GM18499 (cell line): ENCODE measurements at regions not wholly inside any gene's neighbourhood (a gene's known extent, or its start where the extent isn't known, plus 50 kb on each side); places are given as distances from the start of the nearest gene placed in this dataset.
"Not testable (repeated sequence)": the region's sequence is repeated elsewhere in the genome, so short reads cannot be mapped to it uniquely, and the experiment has no call there.

Source experiments
- ATAC-seq: cut with Tn5 transposase; IDR thresholded peaks from one replicate; pipeline ENCODE4 v1.9.1; 2021; ENCODE audit warnings: moderate number of reproducible peaks; ENCODE audit not compliant: insufficient read depth, unreplicated experiment

DNA sequence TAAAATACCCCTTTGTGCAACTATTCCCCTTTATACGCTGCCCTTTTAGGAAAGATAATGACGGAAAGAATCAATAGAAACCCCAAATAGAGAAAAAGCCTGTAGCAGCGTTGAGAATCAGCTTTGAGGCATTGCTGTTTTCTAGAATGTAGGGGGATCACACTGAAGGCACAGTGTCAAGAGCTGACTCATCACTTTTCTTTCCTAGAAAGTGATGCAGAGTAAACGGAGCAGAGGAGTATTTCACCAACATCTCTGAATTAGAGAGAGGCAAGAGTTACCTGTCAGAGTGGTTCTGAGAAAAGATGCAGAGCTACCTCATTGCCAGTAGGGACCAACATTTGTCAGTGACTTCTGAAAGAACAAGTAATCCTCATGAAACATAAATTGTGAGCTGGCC lies 269.8 kb upstream of the TMC3 start:
- ATAC-seq, result no peak

GRCh38 chr15:81642451-81642990 lies 268.5 kb upstream of the TMC3 start:
- ATAC-seq, result no peak

DNA sequence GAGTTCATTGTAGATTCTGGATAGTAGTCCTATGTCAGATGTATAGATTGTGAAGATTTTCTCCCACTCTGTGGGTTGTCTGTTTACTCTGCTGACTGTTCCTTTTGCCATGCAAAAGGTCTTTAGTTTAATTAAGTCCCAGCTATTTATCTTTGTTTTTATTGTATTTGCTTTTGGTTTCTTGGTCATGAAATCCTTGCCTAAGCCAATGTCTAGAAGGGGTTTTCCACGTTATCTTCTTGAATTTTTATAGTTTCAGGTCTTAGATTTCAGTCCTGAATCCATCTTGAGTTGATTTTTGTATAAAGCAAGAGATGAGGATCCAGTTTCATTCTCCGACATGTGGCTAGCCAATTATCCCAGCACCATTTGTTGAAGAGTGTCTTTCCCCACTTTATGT lies 262.1 kb upstream of the TMC3 start:
- not testable (repeated sequence) for ATAC-seq

DNA sequence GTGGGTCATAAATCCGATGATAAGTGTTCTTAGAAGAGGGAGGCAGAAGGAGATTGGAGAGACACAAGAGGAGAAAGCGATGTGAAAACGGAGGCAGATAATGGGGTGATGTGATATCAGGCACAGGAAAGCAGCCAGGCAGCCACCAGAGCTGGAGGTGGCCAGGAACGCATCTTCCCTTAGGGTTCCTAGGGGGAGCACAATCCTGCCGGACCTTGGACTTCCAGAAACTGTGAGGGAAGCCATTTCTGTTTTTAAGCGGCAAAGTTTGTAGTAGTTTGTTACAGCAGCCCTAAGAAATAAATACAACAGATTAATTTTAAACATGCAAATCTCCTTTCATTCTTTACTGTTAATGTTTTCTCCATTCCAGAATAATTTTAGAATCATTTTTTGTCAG lies 259.9 kb upstream of the TMC3 start:
- ATAC-seq, result no peak

- ATAC-seq, result no peak
Measured at GRCh38 chr15:81625896-81626295, 251.9 kb upstream of the TMC3 start.

GRCh38 chr15:81619002-81619401 lies 245.0 kb upstream of the TMC3 start:
- no peak for ATAC-seq

GRCh38 chr15:81612631-81613030 lies 238.6 kb upstream of the TMC3 start:
- ATAC-seq, result no peak

- ATAC-seq, result no peak
Measured at GRCh38 chr15:81611679-81612078, 237.7 kb upstream of the TMC3 start.

DNA sequence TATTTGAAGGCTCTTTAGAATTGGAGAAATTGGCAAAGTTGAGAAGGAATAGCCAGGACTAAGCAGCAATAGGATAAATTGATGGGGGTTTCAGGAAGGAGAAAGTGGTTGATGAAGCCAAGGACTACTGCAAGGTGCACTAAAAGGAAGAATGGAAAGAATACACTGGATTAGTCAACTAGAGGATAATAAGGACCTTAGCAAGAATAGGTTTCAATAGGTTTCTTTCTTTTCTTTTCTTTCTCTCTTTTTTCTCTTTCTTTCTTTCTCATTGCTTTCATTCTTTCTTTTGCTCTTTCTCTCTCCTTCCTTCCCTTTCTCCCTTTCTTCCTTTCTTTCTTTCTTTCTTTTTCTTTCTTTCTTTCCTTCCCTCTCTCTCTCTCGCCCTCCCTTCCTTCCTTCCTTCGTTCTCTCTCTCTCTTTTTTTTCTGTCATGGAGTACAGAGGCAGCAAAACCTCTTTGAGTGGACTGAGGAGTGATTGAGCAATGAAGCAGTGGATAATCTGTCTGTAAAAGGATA lies 234.4 kb upstream of the TMC3 start:
- no peak for ATAC-seq

DNA sequence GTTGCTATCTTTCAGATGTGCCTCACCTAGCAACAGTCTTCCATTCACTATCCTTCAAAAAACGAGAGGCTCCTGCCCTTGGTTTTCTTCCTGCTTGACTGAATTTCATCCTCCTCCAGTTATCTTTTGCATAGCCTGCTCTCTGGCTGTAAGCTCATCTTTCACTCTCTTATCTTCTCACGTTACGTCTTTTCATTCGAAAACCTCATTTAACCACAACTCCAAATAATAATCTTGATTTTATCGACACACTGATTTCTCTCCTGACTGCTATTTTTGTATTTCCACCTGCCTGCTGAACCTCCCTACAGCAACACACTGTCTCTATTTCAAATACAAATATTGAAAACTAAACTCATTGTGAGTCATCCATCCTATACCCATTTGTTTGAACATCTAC lies 230.7 kb upstream of the TMC3 start:
- no peak for ATAC-seq

GRCh38 chr15:81596159-81596865 lies 222.3 kb upstream of the TMC3 start:
- no peak for ATAC-seq

DNA sequence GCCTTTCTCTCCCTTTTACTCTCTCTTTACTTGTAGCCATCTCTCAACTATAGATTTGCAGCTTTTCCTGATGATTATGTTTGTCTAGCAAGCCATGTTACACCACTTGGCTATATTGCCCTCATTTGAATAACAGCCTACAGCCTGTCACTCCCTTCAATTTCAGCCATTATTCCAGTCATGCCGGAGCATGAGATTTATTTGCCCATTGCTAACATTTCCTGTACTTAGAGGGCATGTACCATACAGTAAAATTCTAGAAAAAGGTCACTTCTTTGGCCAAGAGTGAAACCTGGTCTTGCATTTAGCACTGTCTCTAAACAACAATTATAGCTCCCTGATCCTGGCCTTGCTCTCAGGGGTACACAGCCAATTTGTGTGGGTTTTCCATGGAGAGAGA lies 221.7 kb upstream of the TMC3 start:
- no peak for ATAC-seq

DNA sequence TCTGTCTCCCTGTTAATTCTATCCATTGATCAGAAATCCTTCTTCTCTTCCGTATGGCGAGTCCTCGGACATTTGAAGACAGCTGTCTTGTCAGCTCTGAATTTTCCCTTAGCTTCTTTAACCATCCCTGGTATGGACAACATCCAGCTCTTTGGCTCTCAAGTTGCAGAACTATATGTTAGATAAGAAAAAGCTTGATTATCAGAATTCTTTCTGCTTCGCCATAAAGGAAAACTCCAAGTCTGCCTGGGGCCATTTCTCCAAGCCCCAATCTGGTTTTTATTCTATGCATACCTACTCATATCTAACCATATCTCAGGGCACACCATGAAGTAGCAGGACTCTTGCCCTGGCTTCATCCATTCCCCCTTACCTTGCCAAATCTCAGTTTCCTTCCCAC lies 215.7 kb upstream of the TMC3 start:
- ATAC-seq, result no peak

DNA sequence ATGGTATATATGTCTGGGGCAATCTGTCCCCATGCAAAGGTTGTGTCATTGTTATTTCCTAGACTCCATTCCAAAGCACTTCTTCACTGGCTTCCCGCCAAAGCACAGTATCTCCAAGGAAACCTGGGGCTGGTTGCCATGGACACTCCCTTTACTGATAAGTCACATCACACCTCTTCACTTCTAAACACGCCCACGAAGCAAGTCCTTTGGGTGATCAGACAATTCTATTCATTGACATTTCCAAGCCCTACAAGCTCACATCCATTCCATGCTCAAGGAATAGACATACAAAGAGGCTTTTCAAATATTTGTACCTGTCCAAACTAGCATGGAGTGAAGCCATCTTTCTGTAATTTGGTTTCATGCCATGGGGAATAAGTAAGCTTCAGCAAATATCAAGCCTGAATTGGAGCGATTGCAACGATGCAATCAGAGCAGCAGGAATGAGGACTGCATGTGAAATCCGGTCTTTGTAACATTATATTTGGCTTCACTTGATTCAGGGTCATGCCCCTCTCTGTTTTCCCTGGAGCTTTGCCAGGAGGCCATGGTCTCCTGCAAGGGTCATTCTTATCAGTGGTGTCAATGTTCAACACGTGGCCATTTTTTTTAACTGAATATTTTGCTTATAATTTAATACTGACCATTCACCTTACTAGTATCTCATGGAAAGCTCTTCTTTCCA lies 201.6 kb upstream of the TMC3 start:
- no peak for ATAC-seq

DNA sequence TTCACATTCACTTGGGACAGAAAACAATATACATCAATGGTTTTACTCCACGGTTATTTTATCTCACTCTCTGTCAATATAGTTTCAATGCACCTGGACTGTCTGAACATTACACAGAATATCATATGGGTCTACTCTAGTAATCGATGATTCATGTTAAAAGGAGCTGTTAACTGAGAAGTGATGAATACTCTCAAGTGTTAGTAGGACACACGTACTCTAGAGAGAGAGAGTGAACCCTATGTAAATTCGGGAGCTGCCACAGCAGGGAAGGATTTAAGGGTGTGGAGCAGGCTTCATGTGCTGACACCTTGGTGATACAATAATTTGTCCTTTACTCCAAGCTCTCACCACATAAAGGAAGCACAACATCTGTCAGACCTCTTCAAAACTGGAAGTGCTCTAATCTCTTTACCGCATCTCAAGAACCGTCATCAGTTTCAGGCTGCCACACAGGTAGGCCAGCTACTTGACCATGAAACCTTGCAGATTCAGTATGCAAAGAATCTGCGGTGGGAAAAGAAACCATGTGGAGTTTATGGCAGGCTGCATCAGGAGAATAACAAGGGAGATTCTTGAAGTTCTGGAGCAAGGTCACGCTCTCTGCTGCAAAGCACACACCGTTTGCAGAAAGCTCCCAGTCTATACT lies 199.2 kb upstream of the TMC3 start:
- no peak for ATAC-seq

DNA sequence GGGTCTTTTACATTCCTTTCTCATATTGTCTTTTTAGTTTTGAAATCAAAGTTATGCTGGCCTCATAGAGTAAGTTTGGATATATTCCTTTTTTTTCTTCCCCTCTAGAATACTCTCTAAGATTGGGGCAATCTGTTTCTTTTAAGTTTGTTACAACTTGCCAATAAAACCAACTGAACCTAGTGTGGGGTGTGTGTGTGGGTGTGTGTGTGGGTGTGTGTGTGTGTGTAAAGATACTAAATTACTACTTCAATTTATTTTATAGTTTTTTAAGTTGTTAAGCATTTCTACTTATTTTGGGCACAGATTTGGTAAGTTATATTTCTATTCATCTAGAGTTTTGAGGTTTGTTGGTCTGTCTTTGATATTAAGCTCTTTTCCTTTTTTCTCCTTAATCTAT lies 198.2 kb upstream of the TMC3 start:
- ATAC-seq, result no peak

DNA sequence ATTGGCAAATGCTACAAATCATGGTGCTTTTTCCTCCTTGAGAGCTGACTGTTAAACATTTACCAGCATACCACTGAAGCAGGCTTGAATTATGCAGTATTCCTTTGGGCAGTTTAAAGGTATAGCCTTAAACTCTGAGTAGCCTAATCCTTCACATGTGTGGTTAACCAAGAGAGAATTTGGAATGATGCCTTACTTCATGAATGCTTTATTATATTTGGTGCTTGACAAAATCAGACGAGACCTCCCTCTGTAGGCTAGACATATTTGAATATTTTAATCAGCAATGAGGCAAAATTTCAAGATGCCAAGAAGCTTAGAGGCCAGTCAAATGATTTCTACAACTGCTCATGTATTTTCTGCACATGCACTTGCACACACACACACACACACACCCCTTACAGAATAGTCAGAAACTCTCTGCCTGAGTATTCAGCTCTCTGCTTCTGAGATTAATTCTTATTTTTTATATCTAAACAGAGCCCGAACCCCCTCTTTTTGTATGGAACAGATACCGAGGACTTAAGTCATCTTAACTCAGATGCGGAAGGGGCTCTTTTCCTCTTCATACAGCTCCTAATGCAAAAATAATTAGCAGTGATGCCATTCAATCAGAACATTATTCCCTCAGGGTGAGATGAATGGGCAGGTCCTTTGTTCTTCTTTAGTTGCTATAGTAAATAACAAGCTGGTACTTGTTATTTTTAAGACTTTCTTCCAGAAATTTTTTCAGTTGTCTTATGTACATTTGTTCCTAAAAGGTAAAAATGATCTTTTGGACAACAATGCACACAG lies 195.5 kb upstream of the TMC3 start:
- ATAC-seq, result no peak

- ATAC-seq, result no peak
Measured at GRCh38 chr15:81567924-81568323, 193.9 kb upstream of the TMC3 start.

DNA sequence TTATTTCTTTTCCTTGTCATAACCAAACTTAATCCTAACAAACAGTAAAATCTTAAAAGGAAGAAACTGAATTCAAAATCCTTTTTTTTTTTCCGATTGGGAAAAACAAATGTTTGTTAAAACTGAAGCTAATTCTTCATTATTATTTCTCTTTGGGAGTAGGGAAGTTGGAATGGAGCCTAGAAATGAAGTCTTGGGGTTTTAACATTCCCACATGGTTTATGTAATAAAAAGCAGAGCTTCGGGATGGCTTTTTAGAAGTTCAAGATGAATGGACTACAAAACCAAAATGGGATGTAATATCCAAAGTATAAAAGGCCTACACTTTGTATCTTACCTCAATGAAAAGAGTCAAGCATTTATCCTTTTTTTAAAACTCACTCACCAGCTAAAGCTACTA lies 189.0 kb upstream of the TMC3 start:
- ATAC-seq, result no peak

- ATAC-seq, result no peak
Measured at GRCh38 chr15:81560405-81560804, 186.4 kb upstream of the TMC3 start.
